ENCODE measurements at regions not wholly inside any gene's neighbourhood (a gene's known extent, or its start where the extent isn't known, plus 50 kb on each side); places are given as distances from the start of the nearest gene placed in this dataset.

DNA sequence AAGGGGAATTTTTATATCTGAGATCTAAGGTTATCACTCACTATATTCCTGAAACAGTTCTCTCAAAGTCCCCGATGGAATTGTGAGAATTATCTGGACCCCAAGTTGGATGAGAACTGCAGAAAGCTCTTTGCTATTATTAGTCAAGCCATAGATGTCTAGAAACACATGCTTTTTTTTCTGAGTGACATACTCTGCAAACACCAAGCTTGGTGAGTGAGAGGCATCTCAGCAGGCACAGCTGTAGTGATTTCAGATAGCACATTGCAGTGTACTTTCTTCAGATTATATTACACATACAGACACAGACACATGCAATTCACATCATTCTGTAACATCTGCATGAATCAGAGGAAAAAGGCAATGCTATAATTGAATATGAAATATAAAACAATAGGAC is 111.1 kb upstream of the UFL1 start (continued):
- TF ChIP-seq NANOG (IDR thresholded peaks at IDR 0.05; ENCODE audit: borderline replicate concordance), result no peak
- TF ChIP-seq, protein P1, sequence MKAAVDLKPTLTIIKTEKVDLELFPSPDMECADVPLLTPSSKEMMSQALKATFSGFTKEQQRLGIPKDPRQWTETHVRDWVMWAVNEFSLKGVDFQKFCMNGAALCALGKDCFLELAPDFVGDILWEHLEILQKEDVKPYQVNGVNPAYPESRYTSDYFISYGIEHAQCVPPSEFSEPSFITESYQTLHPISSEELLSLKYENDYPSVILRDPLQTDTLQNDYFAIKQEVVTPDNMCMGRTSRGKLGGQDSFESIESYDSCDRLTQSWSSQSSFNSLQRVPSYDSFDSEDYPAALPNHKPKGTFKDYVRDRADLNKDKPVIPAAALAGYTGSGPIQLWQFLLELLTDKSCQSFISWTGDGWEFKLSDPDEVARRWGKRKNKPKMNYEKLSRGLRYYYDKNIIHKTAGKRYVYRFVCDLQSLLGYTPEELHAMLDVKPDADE (IDR thresholded peaks at IDR 0.05), result no peak
- no peak for TF ChIP-seq STAT1 (IDR thresholded peaks at IDR 0.05; ENCODE audit: unreplicated experiment)
- no peak for TF ChIP-seq ZNF331 (CRISPR knock-in tag; IDR thresholded peaks at IDR 0.05; ENCODE audit: low read depth)
- TF ChIP-seq, protein P2, sequence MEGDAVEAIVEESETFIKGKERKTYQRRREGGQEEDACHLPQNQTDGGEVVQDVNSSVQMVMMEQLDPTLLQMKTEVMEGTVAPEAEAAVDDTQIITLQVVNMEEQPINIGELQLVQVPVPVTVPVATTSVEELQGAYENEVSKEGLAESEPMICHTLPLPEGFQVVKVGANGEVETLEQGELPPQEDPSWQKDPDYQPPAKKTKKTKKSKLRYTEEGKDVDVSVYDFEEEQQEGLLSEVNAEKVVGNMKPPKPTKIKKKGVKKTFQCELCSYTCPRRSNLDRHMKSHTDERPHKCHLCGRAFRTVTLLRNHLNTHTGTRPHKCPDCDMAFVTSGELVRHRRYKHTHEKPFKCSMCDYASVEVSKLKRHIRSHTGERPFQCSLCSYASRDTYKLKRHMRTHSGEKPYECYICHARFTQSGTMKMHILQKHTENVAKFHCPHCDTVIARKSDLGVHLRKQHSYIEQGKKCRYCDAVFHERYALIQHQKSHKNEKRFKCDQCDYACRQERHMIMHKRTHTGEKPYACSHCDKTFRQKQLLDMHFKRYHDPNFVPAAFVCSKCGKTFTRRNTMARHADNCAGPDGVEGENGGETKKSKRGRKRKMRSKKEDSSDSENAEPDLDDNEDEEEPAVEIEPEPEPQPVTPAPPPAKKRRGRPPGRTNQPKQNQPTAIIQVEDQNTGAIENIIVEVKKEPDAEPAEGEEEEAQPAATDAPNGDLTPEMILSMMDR (conservative IDR thresholded peaks at IDR 0.05; ENCODE audit: low read depth in 2 of 2), result no peak

DNA sequence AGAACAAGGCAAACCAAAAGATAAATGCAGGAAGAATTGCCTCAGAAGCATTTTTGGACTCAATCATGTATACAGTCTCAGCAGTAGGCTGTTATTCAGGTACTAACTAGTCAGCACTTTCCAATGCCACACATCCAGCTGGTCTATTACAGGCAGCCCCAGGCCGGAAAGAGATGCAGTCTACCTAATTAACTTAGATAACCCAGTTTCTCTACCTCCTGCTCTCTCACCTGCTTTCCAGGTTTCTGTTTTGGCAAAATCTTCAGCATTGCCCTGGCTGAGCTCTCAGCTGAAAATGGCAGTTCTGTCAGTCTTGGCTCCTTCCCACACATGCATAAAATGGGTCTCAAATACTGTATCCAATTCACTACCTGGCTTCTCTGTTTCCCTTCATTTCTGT is 101.3 kb upstream of the UFL1 start:
- Histone ChIP-seq H2AFZ (no peak overlapping the region; the same call in 1 of the 2 replicates), H4K20me1 (replicated peaks; ENCODE audit: insufficient read depth) (no peaks in the 10 kb centered on the region), H3F3A (replicated peaks; ENCODE audit: low read depth) (no peaks in the 10 kb centered on the region), H3K36me3 (ENCODE audit: insufficient read depth) (no peaks in the 10 kb centered on the region), H3K9me2 (ENCODE audit: insufficient read depth) (peaks cover 11% of the 10 kb centered on the region; the same call in 1 of the 2 replicates), H3K4me3 (no peak overlapping the region), H3K4me1 (ENCODE audit: insufficient read depth) (peaks cover 8% of the 10 kb centered on the region; the same call in 1 of the 2 replicates), H3K79me2 (replicated peaks; ENCODE audit: insufficient read depth) (no peaks in the 10 kb centered on the region), H3K4me2 (no peak overlapping the region), H3K27me3 (ENCODE audit: insufficient read depth) (no peaks in the 10 kb centered on the region), H3K27ac (ENCODE audit: low read depth) (no peak overlapping the region)
- peaks cover 17% of the 10 kb centered on the region for H3K36me3 Mint-ChIP-seq (ENCODE audit: low read depth)
- ATAC-seq, result no peak
- DNase-seq (ENCODE audit: low spot score), result no peak
- no peak overlapping the region for H3K4me3 Mint-ChIP-seq
- H3K9me3 Mint-ChIP-seq, result peaks cover 25% of the 10 kb centered on the region
- TF ChIP-seq EZH2 (IDR thresholded peaks at IDR 0.05; ENCODE audit: low read depth, unreplicated experiment) (no peak), NANOG (IDR thresholded peaks at IDR 0.05; ENCODE audit: borderline replicate concordance) (no peak)
- TF ChIP-seq, protein P3, sequence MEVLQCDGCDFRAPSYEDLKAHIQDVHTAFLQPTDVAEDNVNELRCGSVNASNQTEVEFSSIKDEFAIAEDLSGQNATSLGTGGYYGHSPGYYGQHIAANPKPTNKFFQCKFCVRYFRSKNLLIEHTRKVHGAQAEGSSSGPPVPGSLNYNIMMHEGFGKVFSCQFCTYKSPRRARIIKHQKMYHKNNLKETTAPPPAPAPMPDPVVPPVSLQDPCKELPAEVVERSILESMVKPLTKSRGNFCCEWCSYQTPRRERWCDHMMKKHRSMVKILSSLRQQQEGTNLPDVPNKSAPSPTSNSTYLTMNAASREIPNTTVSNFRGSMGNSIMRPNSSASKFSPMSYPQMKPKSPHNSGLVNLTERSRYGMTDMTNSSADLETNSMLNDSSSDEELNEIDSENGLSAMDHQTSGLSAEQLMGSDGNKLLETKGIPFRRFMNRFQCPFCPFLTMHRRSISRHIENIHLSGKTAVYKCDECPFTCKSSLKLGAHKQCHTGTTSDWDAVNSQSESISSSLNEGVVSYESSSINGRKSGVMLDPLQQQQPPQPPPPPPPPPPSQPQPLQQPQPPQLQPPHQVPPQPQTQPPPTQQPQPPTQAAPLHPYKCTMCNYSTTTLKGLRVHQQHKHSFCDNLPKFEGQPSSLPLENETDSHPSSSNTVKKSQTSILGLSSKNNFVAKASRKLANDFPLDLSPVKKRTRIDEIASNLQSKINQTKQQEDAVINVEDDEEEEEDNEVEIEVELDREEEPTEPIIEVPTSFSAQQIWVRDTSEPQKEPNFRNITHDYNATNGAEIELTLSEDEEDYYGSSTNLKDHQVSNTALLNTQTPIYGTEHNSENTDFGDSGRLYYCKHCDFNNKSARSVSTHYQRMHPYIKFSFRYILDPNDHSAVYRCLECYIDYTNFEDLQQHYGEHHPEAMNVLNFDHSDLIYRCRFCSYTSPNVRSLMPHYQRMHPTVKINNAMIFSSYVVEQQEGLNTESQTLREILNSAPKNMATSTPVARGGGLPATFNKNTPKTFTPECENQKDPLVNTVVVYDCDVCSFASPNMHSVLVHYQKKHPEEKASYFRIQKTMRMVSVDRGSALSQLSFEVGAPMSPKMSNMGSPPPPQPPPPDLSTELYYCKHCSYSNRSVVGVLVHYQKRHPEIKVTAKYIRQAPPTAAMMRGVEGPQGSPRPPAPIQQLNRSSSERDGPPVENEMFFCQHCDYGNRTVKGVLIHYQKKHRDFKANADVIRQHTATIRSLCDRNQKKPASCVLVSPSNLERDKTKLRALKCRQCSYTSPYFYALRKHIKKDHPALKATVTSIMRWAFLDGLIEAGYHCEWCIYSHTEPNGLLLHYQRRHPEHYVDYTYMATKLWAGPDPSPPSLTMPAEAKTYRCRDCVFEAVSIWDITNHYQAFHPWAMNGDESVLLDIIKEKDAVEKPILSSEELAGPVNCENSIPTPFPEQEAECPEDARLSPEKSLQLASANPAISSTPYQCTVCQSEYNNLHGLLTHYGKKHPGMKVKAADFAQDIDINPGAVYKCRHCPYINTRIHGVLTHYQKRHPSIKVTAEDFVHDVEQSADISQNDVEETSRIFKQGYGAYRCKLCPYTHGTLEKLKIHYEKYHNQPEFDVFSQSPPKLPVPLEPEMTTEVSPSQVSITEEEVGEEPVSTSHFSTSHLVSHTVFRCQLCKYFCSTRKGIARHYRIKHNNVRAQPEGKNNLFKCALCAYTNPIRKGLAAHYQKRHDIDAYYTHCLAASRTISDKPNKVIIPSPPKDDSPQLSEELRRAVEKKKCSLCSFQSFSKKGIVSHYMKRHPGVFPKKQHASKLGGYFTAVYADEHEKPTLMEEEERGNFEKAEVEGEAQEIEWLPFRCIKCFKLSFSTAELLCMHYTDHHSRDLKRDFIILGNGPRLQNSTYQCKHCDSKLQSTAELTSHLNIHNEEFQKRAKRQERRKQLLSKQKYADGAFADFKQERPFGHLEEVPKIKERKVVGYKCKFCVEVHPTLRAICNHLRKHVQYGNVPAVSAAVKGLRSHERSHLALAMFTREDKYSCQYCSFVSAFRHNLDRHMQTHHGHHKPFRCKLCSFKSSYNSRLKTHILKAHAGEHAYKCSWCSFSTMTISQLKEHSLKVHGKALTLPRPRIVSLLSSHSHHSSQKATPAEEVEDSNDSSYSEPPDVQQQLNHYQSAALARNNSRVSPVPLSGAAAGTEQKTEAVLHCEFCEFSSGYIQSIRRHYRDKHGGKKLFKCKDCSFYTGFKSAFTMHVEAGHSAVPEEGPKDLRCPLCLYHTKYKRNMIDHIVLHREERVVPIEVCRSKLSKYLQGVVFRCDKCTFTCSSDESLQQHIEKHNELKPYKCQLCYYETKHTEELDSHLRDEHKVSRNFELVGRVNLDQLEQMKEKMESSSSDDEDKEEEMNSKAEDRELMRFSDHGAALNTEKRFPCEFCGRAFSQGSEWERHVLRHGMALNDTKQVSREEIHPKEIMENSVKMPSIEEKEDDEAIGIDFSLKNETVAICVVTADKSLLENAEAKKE (CRISPR knock-in tag; IDR thresholded peaks at IDR 0.05), result no peak
- no peak overlapping the region for H3K27ac Mint-ChIP-seq
- H3K4me1 Mint-ChIP-seq, result peaks cover 8% of the 10 kb centered on the region
- no peaks in the 10 kb centered on the region for H3K27me3 Mint-ChIP-seq (ENCODE audit: insufficient read depth, low read depth, poor library complexity)

All from GM23338 (cell line).